Keratinocyte (primary cell): ENCODE measurements at regions not wholly inside any gene's neighbourhood (a gene's known extent, or its start where the extent isn't known, plus 50 kb on each side); places are given as distances from the start of the nearest gene placed in this dataset.

Experiments
- EZH2 ChIP-seq: IDR thresholded peaks from one replicate; pipeline ENCODE4 v1.6.1; 2012; ENCODE audit warnings: inconsistent platforms, mild to moderate bottlenecking, low read length, moderate library complexity
- TF ChIP-seq, protein P1 (sequence below), 3 experiments: IDR thresholded peaks in 1 of 3; conservative IDR thresholded peaks in 1 of 3; optimal IDR thresholded peaks in 1 of 3; 2 replicates in 2 of 3; 3 replicates in 1 of 3; pipeline versions ENCODE3 to v1.5.1; 2011; ENCODE audit warnings: low read length in 3 of 3, mild to moderate bottlenecking in 3 of 3, moderate library complexity in 2 of 3, control low read depth in 1 of 3, inconsistent platforms in 1 of 3; ENCODE audit not compliant: insufficient read depth in 2 of 3; ENCODE audit errors: extremely low read depth in 1 of 3

DNA sequence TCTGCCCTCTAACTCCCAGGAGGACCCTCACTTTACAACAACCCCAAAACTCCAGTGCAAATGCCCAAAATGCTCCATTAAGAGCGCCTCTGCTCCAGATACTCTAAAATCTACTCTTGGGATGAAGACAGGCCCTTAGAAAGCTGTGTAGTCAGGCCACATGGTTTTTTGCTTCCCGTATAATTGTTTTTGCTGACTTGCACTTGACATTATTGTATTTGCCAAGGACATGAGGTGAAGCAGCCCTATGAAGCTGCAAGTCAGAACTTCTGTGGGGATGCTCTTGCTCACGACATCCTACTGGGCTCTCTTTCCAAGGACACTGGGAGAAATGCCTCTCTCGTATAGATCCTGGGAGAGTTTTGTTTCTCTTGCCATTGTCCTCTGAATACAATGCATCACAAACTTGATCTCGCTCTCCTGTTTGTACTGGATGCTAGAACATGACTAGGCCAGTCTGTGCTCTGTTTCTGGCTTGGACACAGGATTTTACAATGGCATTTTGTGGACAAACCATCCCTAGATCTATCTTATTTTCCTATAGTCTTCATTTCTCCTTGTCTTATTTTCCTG, 177.2 kb upstream of the DTNBP1 start:
- TF ChIP-seq, protein P1, sequence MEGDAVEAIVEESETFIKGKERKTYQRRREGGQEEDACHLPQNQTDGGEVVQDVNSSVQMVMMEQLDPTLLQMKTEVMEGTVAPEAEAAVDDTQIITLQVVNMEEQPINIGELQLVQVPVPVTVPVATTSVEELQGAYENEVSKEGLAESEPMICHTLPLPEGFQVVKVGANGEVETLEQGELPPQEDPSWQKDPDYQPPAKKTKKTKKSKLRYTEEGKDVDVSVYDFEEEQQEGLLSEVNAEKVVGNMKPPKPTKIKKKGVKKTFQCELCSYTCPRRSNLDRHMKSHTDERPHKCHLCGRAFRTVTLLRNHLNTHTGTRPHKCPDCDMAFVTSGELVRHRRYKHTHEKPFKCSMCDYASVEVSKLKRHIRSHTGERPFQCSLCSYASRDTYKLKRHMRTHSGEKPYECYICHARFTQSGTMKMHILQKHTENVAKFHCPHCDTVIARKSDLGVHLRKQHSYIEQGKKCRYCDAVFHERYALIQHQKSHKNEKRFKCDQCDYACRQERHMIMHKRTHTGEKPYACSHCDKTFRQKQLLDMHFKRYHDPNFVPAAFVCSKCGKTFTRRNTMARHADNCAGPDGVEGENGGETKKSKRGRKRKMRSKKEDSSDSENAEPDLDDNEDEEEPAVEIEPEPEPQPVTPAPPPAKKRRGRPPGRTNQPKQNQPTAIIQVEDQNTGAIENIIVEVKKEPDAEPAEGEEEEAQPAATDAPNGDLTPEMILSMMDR (optimal IDR thresholded peaks at IDR 0.05 in 1 of 3, IDR thresholded peaks at IDR 0.05 in 1 of 3, conservative IDR thresholded peaks at IDR 0.05 in 1 of 3; ENCODE audit: extremely low read depth in 1 of 3, insufficient read depth in 2 of 3, low read length in 3 of 3) = no peak
- no peak for TF ChIP-seq EZH2
